ENCODE measurements at regions not wholly inside any gene's neighbourhood (a gene's known extent, or its start where the extent isn't known, plus 50 kb on each side); places are given as distances from the start of the nearest gene placed in this dataset.

DNA sequence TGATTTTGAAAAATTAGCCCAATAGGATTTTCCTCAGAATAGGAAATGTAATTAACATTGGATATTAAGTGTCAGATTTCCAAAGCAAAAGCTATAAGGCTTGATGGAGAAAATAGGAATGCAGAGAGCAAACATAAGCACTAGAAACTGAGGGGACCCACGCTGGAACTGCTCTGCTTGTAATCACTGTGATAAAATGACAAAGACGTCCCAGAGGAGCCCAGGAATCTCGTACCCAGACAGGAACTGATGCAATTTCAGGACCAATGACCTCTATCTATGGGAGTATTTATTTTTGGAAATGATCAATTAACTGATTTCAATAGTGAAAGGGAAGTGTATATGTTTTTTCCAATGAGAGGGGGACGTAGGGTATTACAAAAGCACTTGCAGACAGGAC lies 714.5 kb upstream of the WWC1 start:
- TF ChIP-seq EP300 (conservative IDR thresholded peaks at IDR 0.05; ENCODE audit: poor library complexity, severe bottlenecking) (no peak), EZH2 (IDR thresholded peaks at IDR 0.05; ENCODE audit: borderline replicate concordance, insufficient read depth, low read length, poor library complexity, severe bottlenecking) (no peak)
